ENCODE measurements at regions not wholly inside any gene's neighbourhood (a gene's known extent, or its start where the extent isn't known, plus 50 kb on each side); places are given as distances from the start of the nearest gene placed in this dataset.

DNA sequence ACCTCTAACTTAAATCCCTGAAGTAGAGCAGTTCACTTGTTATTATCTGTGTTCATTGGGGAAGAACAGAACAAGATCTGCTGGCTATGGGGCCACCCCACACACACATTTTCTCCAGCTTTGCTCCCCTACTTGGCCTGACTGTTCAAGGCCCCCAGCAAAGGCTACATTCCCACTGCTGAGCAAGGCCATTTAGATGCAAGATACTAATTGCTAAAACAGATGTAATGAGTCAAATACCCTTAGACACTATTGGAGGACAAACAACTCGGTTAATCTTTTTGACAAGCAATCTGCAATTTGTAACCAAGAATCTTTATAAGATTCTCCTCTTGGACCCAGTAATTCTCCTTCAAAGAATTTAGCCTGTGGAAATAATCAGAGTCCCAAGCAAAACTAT is 67.7 kb downstream of the NAV1 start:
- TF ChIP-seq EZH2 (IDR thresholded peaks at IDR 0.05; ENCODE audit: insufficient read depth, poor library complexity, severe bottlenecking) (no peak), EZH2phosphoT487 (IDR thresholded peaks at IDR 0.05; ENCODE audit: insufficient read depth, low read depth) (no peak)
- H3K9ac ChIP-seq, result no peak overlapping the region
- H3K4me1 ChIP-seq (ENCODE audit: insufficient read depth), result peaks cover 36% of the 10 kb centered on the region
- no peak overlapping the region for H3K4me2 ChIP-seq (ENCODE audit: unreplicated experiment)
- DNase-seq, result no peak
- H2AFZ ChIP-seq, result no peak overlapping the region
- no peaks in the 10 kb centered on the region for H3K9me3 ChIP-seq (ENCODE audit: low read depth)
- peaks cover 46% of the 10 kb centered on the region for H3F3A ChIP-seq (ENCODE audit: insufficient read depth)
- no peak overlapping the region for H3K27ac ChIP-seq
- H3K9me2 ChIP-seq (ENCODE audit: insufficient read depth), result no peaks in the 10 kb centered on the region
- H3K4me3 ChIP-seq, result no peak overlapping the region
- H3K27me3 ChIP-seq (replicated peaks; ENCODE audit: insufficient read depth), result no peaks in the 10 kb centered on the region
- peaks cover 81% of the 10 kb centered on the region for H3K79me2 ChIP-seq (ENCODE audit: insufficient read depth)
- WGBS, 2 experiments (ENCODE audit: low coverage in 1 of 2, low lambda C conversion rate in 2 of 2, missing lambda C conversion rate in 2 of 2), result 21 to 38% methylated on average over 1 of the region's 1 CpG
- in situ Hi-C loops (cut with MboI), result no loop called here
- H4K20me1 ChIP-seq (ENCODE audit: insufficient read depth), result no peaks in the 10 kb centered on the region
- no peaks in the 10 kb centered on the region for H3K36me3 ChIP-seq (ENCODE audit: low read depth)

DNA sequence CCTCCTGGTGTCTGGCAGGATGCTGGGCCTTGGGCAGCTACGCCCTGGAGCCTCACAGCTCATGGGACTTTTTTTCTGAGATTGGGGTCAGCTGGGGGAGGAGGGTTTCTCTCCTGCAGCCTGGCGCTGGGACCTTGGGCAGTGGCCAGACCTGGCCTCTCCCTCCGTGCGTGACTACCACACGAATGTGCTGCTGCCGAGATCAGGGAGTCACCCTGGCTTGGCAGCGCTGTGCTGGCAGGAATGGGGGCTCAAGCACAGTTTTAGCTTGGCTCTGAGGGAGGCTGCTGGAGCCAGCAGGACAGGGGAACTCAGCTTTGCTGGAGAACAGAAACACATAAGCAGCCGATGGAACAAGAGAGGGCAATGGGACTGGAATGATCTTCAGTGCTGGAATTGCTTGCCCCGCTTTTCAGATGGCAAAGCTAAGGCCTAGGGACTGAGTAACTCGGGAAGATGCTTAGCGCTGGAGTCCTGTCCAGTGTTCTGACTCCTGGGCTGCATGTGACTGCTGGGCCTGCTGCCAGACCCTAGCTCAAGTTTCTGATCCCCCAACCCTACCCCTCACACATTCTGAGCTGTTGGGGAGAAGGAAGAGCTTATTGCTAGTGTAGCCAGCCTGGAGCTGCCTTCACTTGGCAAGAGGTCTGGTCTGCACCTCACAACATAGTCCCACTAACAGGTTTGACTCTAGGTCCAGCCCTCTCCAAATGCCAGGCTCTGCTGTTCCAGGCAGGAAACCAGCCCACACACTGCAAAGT is 69.9 kb downstream of the NAV1 start:
- Histone ChIP-seq H3K4me1 (ENCODE audit: insufficient read depth) (peaks cover 16% of the 10 kb centered on the region), H3K27me3 (replicated peaks; ENCODE audit: insufficient read depth) (no peaks in the 10 kb centered on the region), H3K9me3 (ENCODE audit: low read depth) (no peaks in the 10 kb centered on the region), H2AFZ (no peak overlapping the region), H3K79me2 (ENCODE audit: insufficient read depth) (peaks cover 93% of the 10 kb centered on the region), H3K9ac (peak overlapping the region; percentile 18), H4K20me1 (ENCODE audit: insufficient read depth) (no peaks in the 10 kb centered on the region; the same call in 1 of the 2 replicates), H3K9me2 (ENCODE audit: insufficient read depth) (no peaks in the 10 kb centered on the region), H3K4me3 (no peak overlapping the region), H3K36me3 (ENCODE audit: low read depth) (no peaks in the 10 kb centered on the region), H3K27ac (peak overlapping the region; percentile 38), H3K4me2 (ENCODE audit: unreplicated experiment) (no peak overlapping the region), H3F3A (ENCODE audit: insufficient read depth) (peaks cover 41% of the 10 kb centered on the region)
- 34 to 35% methylated on average over 9 to 11 of the region's 11 CpGs for WGBS, 2 experiments (ENCODE audit: low coverage in 1 of 2, low lambda C conversion rate in 2 of 2, missing lambda C conversion rate in 2 of 2)
- in situ Hi-C loops (cut with MboI), result no loop called here
- TF ChIP-seq EZH2phosphoT487 (IDR thresholded peaks at IDR 0.05; ENCODE audit: insufficient read depth, low read depth) (no peak), EZH2 (IDR thresholded peaks at IDR 0.05; ENCODE audit: insufficient read depth, poor library complexity, severe bottlenecking) (no peak)
- peak; percentile 78 for DNase-seq

DNA sequence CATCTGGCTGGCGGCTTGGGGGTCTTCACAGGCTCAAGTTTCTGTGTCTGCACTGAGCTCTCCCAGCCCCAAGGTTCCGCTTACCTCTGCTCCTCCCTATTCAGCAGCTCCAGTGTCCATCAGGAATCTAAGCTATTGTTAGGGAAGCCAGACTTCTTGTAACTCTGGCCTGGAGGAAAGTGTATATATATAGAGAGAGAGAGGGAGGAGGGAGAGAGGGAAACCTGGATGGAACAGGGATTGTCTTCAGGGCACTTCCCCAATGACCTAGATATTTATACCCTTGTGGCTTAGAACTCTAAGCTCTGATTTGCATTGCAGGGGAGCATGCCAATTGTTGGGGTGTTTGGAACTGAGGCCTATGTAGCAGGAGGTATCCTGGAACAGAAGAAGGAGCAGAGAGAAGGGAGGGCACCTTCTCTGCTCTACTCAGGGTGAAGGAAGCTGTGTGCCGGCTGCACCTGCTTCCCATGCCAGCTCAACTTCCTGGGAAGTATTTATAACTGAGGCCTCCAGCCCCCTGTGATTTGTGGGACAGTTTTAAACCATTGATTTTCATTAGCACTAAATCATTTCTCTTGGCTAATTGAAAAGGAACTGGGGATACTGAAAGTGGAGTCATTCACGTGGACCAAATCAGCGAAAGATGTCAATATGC is 70.9 kb downstream of the NAV1 start:
- Histone ChIP-seq H3K36me3 (ENCODE audit: low read depth) (no peaks in the 10 kb centered on the region), H3K9ac (0 out of 2 replicates have a peak overlapping the region, but pooled peaks have one; percentile 18), H3K27ac (no peak overlapping the region), H3K27me3 (replicated peaks; ENCODE audit: insufficient read depth) (no peaks in the 10 kb centered on the region), H4K20me1 (ENCODE audit: insufficient read depth) (no peaks in the 10 kb centered on the region; the same call in 1 of the 2 replicates), H3K4me2 (ENCODE audit: unreplicated experiment) (no peak overlapping the region), H3K4me3 (no peak overlapping the region), H3K9me2 (ENCODE audit: insufficient read depth) (no peaks in the 10 kb centered on the region), H3F3A (ENCODE audit: insufficient read depth) (peaks cover 31% of the 10 kb centered on the region; the same call in 1 of the 2 replicates), H3K9me3 (ENCODE audit: low read depth) (no peaks in the 10 kb centered on the region), H3K79me2 (ENCODE audit: insufficient read depth) (peaks cover 93% of the 10 kb centered on the region), H2AFZ (no peak overlapping the region), H3K4me1 (ENCODE audit: insufficient read depth) (peaks cover 14% of the 10 kb centered on the region; the same call in 1 of the 2 replicates)
- 88 to 91% methylated on average over 5 of the region's 5 CpGs for WGBS, 2 experiments (ENCODE audit: low coverage in 1 of 2, low lambda C conversion rate in 2 of 2, missing lambda C conversion rate in 2 of 2)
- DNase-seq, result no peak
- TF ChIP-seq EZH2phosphoT487 (IDR thresholded peaks at IDR 0.05; ENCODE audit: insufficient read depth, low read depth) (no peak), EZH2 (IDR thresholded peaks at IDR 0.05; ENCODE audit: insufficient read depth, poor library complexity, severe bottlenecking) (no peak)
- in situ Hi-C loops (cut with MboI), result no loop called here

DNA sequence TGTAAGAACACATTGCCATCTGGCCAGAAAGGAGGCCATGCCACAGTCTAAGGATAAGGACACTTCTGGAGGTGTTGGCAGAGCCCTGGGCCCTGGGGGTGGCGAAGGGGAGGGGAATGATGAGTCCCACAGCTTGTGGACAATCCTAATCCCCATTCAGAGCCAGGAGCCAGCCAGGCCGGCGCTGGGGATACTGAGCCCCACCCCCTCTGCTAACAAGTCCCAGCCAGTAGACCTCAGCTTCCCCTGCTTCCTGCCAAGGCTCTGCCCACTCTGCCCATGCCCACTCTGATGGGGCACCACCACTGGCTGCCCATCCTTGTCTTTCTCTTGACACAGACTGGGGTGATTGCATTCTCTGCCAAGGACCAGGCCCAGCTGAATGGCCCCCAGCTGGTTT is 71.9 kb downstream of the NAV1 start:
- H4K20me1 ChIP-seq (ENCODE audit: insufficient read depth), result no peaks in the 10 kb centered on the region; the same call in 1 of the 2 replicates
- H3K27ac ChIP-seq, result no peak overlapping the region
- in situ Hi-C loops (cut with MboI), result no loop called here
- no peak overlapping the region for H2AFZ ChIP-seq
- no peak overlapping the region for H3K9ac ChIP-seq
- DNase-seq, result no peak
- H3K4me1 ChIP-seq (ENCODE audit: insufficient read depth), result peaks cover 14% of the 10 kb centered on the region; the same call in 1 of the 2 replicates
- H3K36me3 ChIP-seq (ENCODE audit: low read depth), result no peaks in the 10 kb centered on the region
- H3K4me3 ChIP-seq, result no peak overlapping the region
- H3K9me3 ChIP-seq (ENCODE audit: low read depth), result no peaks in the 10 kb centered on the region
- H3K27me3 ChIP-seq (replicated peaks; ENCODE audit: insufficient read depth), result no peaks in the 10 kb centered on the region
- peaks cover 94% of the 10 kb centered on the region for H3K79me2 ChIP-seq (ENCODE audit: insufficient read depth)
- H3K4me2 ChIP-seq (ENCODE audit: unreplicated experiment), result no peak overlapping the region
- WGBS, 2 experiments (ENCODE audit: low coverage in 1 of 2, low lambda C conversion rate in 2 of 2, missing lambda C conversion rate in 2 of 2), result 55 to 61% methylated on average over 3 of the region's 3 CpGs
- H3F3A ChIP-seq (ENCODE audit: insufficient read depth), result peaks cover 38% of the 10 kb centered on the region; the same call in 1 of the 2 replicates
- no peaks in the 10 kb centered on the region for H3K9me2 ChIP-seq (ENCODE audit: insufficient read depth)
- TF ChIP-seq EZH2 (IDR thresholded peaks at IDR 0.05; ENCODE audit: insufficient read depth, poor library complexity, severe bottlenecking) (no peak), EZH2phosphoT487 (IDR thresholded peaks at IDR 0.05; ENCODE audit: insufficient read depth, low read depth) (no peak)

All from GM23248 (cell line).